T-cell (primary cell): ENCODE measurements at regions not wholly inside any gene's neighbourhood (a gene's known extent, or its start where the extent isn't known, plus 50 kb on each side); places are given as distances from the start of the nearest gene placed in this dataset.

Source experiments
- ATAC-seq, 4 experiments: fragments of 200-7000 bp in 3 of 4; fragments of 150-1000 bp in 1 of 4; cut with Tn5 transposase; replicated peaks in 1 of 4; 1 replicate in 3 of 4; 2 replicates in 1 of 4; pipeline ENCODE4 v1.10.0; 2021; ENCODE audit warnings: moderate library complexity in 3 of 4, mild to moderate bottlenecking in 2 of 4, moderate number of reproducible peaks in 1 of 4
- CTCF ChIA-PET, 2 donors: fragments of 300-600 bp; sonication (Branson Sonifier 250); formaldehyde crosslinking; loops; one replicate each; lab custom pipeline; 2022; ENCODE audit warnings: antibody characterized with exemption in 2 of 2; lab: Charles Lee
- POLR2A ChIA-PET, 2 donors: fragments of 300-600 bp; sonication (Branson Sonifier 250); formaldehyde crosslinking; loops; one replicate each; lab custom pipeline; 2022; ENCODE audit warnings: antibody characterized with exemption in 2 of 2; lab: Charles Lee
- DNase-seq, 35 experiments: peaks; one replicate each; pipeline versions ENCODE4 v3.0.0 to v3.0.0-alpha.2; 2013 to 2023
- H3K27ac ChIP-seq: one replicate; pipeline ENCODE4 v1.5.1; 2013; ENCODE audit warnings: low read length
- H3K27me3 ChIP-seq, 2 experiments: replicated peaks in 1 of 2; 1 replicate in 1 of 2; 2 replicates in 1 of 2; pipeline versions ENCODE4 v1.6.1 to v1.7.0; 2013; ENCODE audit warnings: low read length in 1 of 2, mixed read lengths in 1 of 2; ENCODE audit not compliant: control insufficient read depth in 2 of 2, insufficient read depth in 2 of 2; ENCODE audit errors: extremely low read depth in 1 of 2
- H3K36me3 ChIP-seq, 2 donors: 1 replicate in 1 of 2; 2 replicates in 1 of 2; pipeline versions ENCODE4 v1.6.1 to v1.7.0; 2013; ENCODE audit warnings: low read length in 1 of 2; ENCODE audit not compliant: control insufficient read depth in 2 of 2, insufficient read depth in 1 of 2; ENCODE audit errors: extremely low read depth in 1 of 2
- H3K4me1 ChIP-seq, 2 experiments: 1 replicate in 1 of 2; 2 replicates in 1 of 2; pipeline versions ENCODE4 v1.6.1 to v1.7.0; 2013; ENCODE audit warnings: low read length in 2 of 2, mixed read lengths in 1 of 2; ENCODE audit not compliant: insufficient read depth in 2 of 2, control insufficient read depth in 1 of 2; ENCODE audit errors: extremely low read depth in 1 of 2
- H3K4me3 ChIP-seq, 2 donors: 1 replicate in 1 of 2; 2 replicates in 1 of 2; pipeline versions ENCODE4 v1.5.1 to v1.7.0; 2013; ENCODE audit warnings: mild to moderate bottlenecking in 2 of 2, low read length in 1 of 2, moderate library complexity in 1 of 2; ENCODE audit not compliant: control insufficient read depth in 1 of 2; ENCODE audit errors: extremely low read depth in 1 of 2
- H3K9me3 ChIP-seq: 2 replicates; pipeline ENCODE4 v1.7.0; 2013
- H3K27ac Mint-ChIP-seq, 2 donors: one replicate each; pipeline ENCODE4 v1.8.0; 2020 to 2021; ENCODE audit warnings: mild to moderate bottlenecking in 2 of 2, mixed read lengths in 2 of 2
- H3K27me3 Mint-ChIP-seq, 2 donors: one replicate each; pipeline ENCODE4 v1.8.0; 2021 to 2022; ENCODE audit warnings: mixed read lengths in 2 of 2
- H3K36me3 Mint-ChIP-seq: one replicate; pipeline ENCODE4 v1.8.0; 2021; ENCODE audit warnings: mixed read lengths
- H3K4me1 Mint-ChIP-seq, 3 donors: one replicate each; pipeline ENCODE4 v1.8.0; 2020 to 2022; ENCODE audit warnings: mixed read lengths in 3 of 3, mild to moderate bottlenecking in 1 of 3
- H3K4me3 Mint-ChIP-seq, 3 donors: one replicate each; pipeline ENCODE4 v1.8.0; 2020 to 2022; ENCODE audit warnings: mild to moderate bottlenecking in 3 of 3, mixed read lengths in 3 of 3, moderate library complexity in 3 of 3
- H3K9me3 Mint-ChIP-seq, 3 donors: one replicate each; pipeline ENCODE4 v1.8.0; 2020 to 2022; ENCODE audit warnings: mixed read lengths in 3 of 3
- WGBS: methylation state at CpG from one replicate; pipeline ENCODE4 v1.1.5; 2013; ENCODE audit warnings: missing lambda C conversion rate; ENCODE audit not compliant: insufficient coverage; 5-methylcytosine and 5-hydroxymethylcytosine counted together

- POLR2A ChIA-PET = no interaction called here
- Histone ChIP-seq H3K4me3 (no peak overlapping the region), H3K27me3 (no peaks in the 10 kb centered on the region), H3K36me3 (no peaks in the 10 kb centered on the region), H3K4me1 (no peaks in the 10 kb centered on the region), H3K9me3 (no peaks in the 10 kb centered on the region), H3K27ac (no peak overlapping the region)
- Mint-ChIP-seq H3K9me3 (peaks cover 16 to 21% (median 20%) of the 10 kb centered on the region in 3 donors), H3K27ac (no peak overlapping the region), H3K4me1 (no peaks in the 10 kb centered on the region), H3K4me3 (no peak overlapping the region), H3K36me3 (no peaks in the 10 kb centered on the region), H3K27me3 (no peaks in the 10 kb centered on the region)
- DNase-seq = no peak
- CTCF ChIA-PET = no interaction called here
- WGBS = no CpG with 5 or more reads among the region's 4 CpGs
- ATAC-seq = no peak
These were observed 629.4 kb downstream of the TSN start for GRCh38 chr2:122384768-122385333.

GRCh38 chr2:122388208-122388607 is 632.8 kb downstream of the TSN start:
- Histone ChIP-seq H3K9me3 (no peaks in the 10 kb centered on the region), H3K36me3 (no peaks in the 10 kb centered on the region), H3K4me3 (no peak overlapping the region), H3K27me3 (no peaks in the 10 kb centered on the region), H3K27ac (no peak overlapping the region), H3K4me1 (no peaks in the 10 kb centered on the region)
- ATAC-seq (no peak), DNase-seq (no peak)
- 40% methylated on average over 1 of the region's 3 CpGs for WGBS
- ChIA-PET CTCF (no interaction called here), POLR2A (no interaction called here)
- H3K27ac Mint-ChIP-seq = no peak overlapping the region
- peaks cover 19 to 23% (median 21%) of the 10 kb centered on the region in 3 donors for H3K9me3 Mint-ChIP-seq
- no peaks in the 10 kb centered on the region for H3K27me3 Mint-ChIP-seq
- H3K36me3 Mint-ChIP-seq = no peaks in the 10 kb centered on the region
- H3K4me1 Mint-ChIP-seq = no peaks in the 10 kb centered on the region
- H3K4me3 Mint-ChIP-seq = no peak overlapping the region

DNA sequence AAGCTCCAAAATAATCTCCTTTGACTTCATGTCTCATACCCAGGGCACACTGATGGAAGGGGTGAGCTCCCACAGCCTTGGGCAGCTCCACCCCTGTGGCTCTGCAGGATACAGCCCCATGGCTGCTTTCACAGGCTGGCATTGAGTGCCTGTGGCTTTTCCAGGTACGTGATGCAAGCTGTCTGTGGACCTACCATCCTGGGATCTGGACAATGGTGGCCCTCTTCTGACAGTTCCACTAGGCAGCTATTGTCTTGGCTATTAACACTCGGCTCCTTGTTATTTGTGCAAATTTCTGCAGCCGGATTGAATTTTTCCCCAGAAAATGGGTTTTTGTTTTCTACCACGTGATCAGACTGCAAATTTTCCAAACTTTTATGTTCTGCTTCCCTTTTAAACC is 634.2 kb downstream of the TSN start:
- H3K9me3 Mint-ChIP-seq = peaks cover 19 to 23% (median 21%) of the 10 kb centered on the region in 3 donors
- H3K27ac Mint-ChIP-seq = no peak overlapping the region
- H3K4me1 ChIP-seq = no peaks in the 10 kb centered on the region
- no peak overlapping the region for H3K4me3 ChIP-seq
- H3K4me1 Mint-ChIP-seq = no peaks in the 10 kb centered on the region
- H3K36me3 Mint-ChIP-seq = no peaks in the 10 kb centered on the region
- ChIA-PET CTCF (no interaction called here), POLR2A (no interaction called here)
- no peaks in the 10 kb centered on the region for H3K9me3 ChIP-seq
- no peaks in the 10 kb centered on the region for H3K36me3 ChIP-seq
- WGBS = 79% methylated on average over 3 of the region's 4 CpGs
- ATAC-seq (no peak), DNase-seq (no peak)
- no peaks in the 10 kb centered on the region for H3K27me3 Mint-ChIP-seq
- H3K27ac ChIP-seq = no peak overlapping the region
- no peaks in the 10 kb centered on the region for H3K27me3 ChIP-seq
- no peak overlapping the region for H3K4me3 Mint-ChIP-seq

DNA sequence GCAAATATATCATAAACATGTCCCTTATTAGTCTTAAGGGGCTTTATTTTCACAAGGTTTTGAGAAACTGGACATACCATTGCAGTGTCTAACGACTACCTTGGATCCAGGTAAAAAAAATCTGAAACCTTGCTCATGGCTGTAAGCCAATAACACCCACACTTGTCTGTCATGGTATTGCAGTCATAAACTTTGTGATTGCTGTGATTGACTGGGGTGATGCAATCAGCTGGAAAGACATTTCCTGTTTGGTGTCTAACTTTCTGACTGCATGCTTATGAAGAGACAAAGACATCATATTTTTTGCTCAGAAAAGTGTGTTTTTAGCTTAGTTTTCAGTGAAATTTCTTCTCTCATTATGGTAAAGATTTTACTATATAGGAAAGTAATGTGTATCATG is 635.0 kb downstream of the TSN start:
- Histone ChIP-seq H3K4me3 (no peak overlapping the region), H3K36me3 (no peaks in the 10 kb centered on the region), H3K27ac (no peak overlapping the region), H3K9me3 (no peaks in the 10 kb centered on the region), H3K27me3 (no peaks in the 10 kb centered on the region), H3K4me1 (no peaks in the 10 kb centered on the region)
- peaks cover 19 to 23% (median 21%) of the 10 kb centered on the region in 3 donors for H3K9me3 Mint-ChIP-seq
- H3K36me3 Mint-ChIP-seq = no peaks in the 10 kb centered on the region
- H3K27me3 Mint-ChIP-seq = no peaks in the 10 kb centered on the region
- no peak for ATAC-seq
- DNase-seq = no peak
- POLR2A ChIA-PET = no interaction called here
- CTCF ChIA-PET = no interaction called here
- no CpG with 5 or more reads among the region's 1 CpG for WGBS
- H3K27ac Mint-ChIP-seq = no peak overlapping the region
- no peak overlapping the region for H3K4me3 Mint-ChIP-seq
- H3K4me1 Mint-ChIP-seq = no peaks in the 10 kb centered on the region

GRCh38 chr2:122391726-122392125 is 636.3 kb downstream of the TSN start:
- Histone ChIP-seq H3K4me3 (no peak overlapping the region), H3K9me3 (no peaks in the 10 kb centered on the region), H3K27ac (no peak overlapping the region), H3K36me3 (no peaks in the 10 kb centered on the region), H3K27me3 (no peaks in the 10 kb centered on the region), H3K4me1 (no peaks in the 10 kb centered on the region)
- Mint-ChIP-seq H3K9me3 (peaks cover 19 to 23% (median 21%) of the 10 kb centered on the region in 3 donors), H3K4me3 (no peak overlapping the region), H3K27me3 (no peaks in the 10 kb centered on the region), H3K4me1 (no peaks in the 10 kb centered on the region), H3K27ac (no peak overlapping the region), H3K36me3 (no peaks in the 10 kb centered on the region)
- DNase-seq (no peak), ATAC-seq (no peak)
- ChIA-PET CTCF (no interaction called here), POLR2A (no interaction called here)
- WGBS = 80% methylated on average over 1 of the region's 3 CpGs

DNA sequence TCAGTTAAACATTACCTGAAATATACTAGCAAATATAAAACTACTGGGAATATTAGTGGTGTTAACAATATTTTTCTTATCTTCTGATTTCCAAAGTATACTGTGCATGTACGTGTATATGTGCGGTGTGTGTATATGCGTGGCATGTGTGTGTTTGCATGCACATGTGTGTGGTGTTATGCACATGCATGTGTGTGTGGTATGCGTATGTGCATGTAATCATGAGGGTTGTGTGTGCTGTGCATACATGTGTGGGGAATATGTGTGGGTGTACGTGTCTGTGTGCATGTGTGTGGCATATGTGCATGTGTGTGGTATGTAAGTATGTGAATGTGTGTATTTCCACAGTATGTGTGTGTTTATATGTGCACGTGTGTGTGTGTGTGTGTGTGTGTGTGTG is 640.2 kb downstream of the TSN start:
- WGBS = 80% methylated on average over 6 of the region's 6 CpGs
- CTCF ChIA-PET = no interaction called here
- Mint-ChIP-seq H3K36me3 (no peaks in the 10 kb centered on the region), H3K27me3 (peaks cover 0 to 3% of the 10 kb centered on the region in 2 donors), H3K27ac (no peak overlapping the region), H3K9me3 (peaks cover 3 to 15% (median 6%) of the 10 kb centered on the region in 3 donors), H3K4me3 (no peak overlapping the region), H3K4me1 (no peaks in the 10 kb centered on the region)
- POLR2A ChIA-PET = no interaction called here
- H3K9me3 ChIP-seq = no peaks in the 10 kb centered on the region
- no peak for ATAC-seq
- H3K36me3 ChIP-seq = no peaks in the 10 kb centered on the region
- no peak overlapping the region for H3K4me3 ChIP-seq
- DNase-seq = no peak
- H3K27me3 ChIP-seq = no peaks in the 10 kb centered on the region
- no peak overlapping the region for H3K27ac ChIP-seq
- H3K4me1 ChIP-seq = no peaks in the 10 kb centered on the region

DNA sequence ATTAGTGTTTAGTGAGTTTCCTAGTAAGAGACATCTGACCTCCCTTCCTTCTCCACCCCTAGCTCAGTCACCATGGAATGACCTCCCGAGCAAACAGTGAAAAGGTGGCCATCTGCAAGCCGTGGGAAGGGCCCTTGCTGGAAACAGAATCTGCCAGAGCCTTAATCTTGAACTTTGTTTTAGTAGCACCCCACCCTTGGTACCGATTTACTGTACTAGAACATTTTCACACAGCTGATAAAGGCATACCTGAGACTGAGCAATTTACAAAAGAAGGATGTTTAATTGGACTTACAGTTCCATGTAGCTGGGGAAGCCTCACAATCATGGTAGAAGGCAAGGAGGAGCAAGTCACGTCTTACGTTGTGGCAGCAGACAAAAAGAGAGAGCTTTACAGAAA is 655.8 kb downstream of the TSN start:
- H3K27ac Mint-ChIP-seq = no peak overlapping the region
- H3K27me3 Mint-ChIP-seq = no peaks in the 10 kb centered on the region
- H3K27ac ChIP-seq = no peak overlapping the region
- CTCF ChIA-PET = no interaction called here
- H3K4me1 ChIP-seq = no peaks in the 10 kb centered on the region
- H3K9me3 Mint-ChIP-seq = peaks cover 7 to 13% (median 9%) of the 10 kb centered on the region in 3 donors
- POLR2A ChIA-PET = no interaction called here
- no peak for DNase-seq
- H3K27me3 ChIP-seq = no peaks in the 10 kb centered on the region
- no peaks in the 10 kb centered on the region for H3K36me3 Mint-ChIP-seq
- H3K36me3 ChIP-seq = no peaks in the 10 kb centered on the region
- 86% methylated on average over 2 of the region's 5 CpGs for WGBS
- ATAC-seq = no peak
- no peaks in the 10 kb centered on the region for H3K9me3 ChIP-seq
- H3K4me1 Mint-ChIP-seq = no peaks in the 10 kb centered on the region
- no peak overlapping the region for H3K4me3 ChIP-seq
- H3K4me3 Mint-ChIP-seq = no peak overlapping the region
